A673 (cell line): ENCODE measurements at regions not wholly inside any gene's neighbourhood (a gene's known extent, or its start where the extent isn't known, plus 50 kb on each side); places are given as distances from the start of the nearest gene placed in this dataset.

Experiments
- EZH2 ChIP-seq: fragments of 200-600 bp; sonication (generic); IDR thresholded peaks from 2 replicates; pipeline ENCODE4 v1.6.1; 2017; ENCODE audit warnings: borderline replicate concordance, low read depth, mild to moderate bottlenecking, mixed read lengths, antibody characterized with exemption, low read length; ENCODE audit not compliant: poor library complexity, severe bottlenecking
- TF ChIP-seq, protein P1 (sequence below): fragments of 300-800, 200-600 bp; sonication (generic); conservative IDR thresholded peaks from 2 replicates; pipeline ENCODE4 v1.5.1; 2017; ENCODE audit warnings: low read depth, mild to moderate bottlenecking, antibody characterized with exemption, low read length, moderate library complexity, mixed read lengths

DNA sequence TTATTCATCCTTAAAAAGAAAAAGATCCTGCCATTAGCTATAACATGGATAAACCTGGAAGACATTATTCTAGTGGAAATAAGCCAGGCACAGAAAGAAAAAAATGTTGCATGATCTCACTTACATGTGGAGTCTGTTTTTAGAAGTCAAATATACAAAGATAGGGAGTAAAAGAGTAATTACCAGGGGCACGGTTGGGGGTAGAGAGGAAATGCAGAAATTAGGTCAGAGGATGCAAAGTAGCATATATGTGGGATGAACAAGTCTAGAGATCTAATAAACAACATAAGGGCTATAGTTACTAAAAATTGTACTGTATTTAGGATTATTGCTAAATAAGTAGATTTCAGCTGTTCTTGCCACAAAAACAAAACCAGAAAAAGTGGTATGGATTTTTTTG, 61.4 kb upstream of the CD53 start:
- TF ChIP-seq, protein P1, sequence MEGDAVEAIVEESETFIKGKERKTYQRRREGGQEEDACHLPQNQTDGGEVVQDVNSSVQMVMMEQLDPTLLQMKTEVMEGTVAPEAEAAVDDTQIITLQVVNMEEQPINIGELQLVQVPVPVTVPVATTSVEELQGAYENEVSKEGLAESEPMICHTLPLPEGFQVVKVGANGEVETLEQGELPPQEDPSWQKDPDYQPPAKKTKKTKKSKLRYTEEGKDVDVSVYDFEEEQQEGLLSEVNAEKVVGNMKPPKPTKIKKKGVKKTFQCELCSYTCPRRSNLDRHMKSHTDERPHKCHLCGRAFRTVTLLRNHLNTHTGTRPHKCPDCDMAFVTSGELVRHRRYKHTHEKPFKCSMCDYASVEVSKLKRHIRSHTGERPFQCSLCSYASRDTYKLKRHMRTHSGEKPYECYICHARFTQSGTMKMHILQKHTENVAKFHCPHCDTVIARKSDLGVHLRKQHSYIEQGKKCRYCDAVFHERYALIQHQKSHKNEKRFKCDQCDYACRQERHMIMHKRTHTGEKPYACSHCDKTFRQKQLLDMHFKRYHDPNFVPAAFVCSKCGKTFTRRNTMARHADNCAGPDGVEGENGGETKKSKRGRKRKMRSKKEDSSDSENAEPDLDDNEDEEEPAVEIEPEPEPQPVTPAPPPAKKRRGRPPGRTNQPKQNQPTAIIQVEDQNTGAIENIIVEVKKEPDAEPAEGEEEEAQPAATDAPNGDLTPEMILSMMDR: no peak
- TF ChIP-seq EZH2: no peak
